Ureter (tissue), 1 donor: ENCODE measurements at regions not wholly inside any gene's neighbourhood (a gene's known extent, or its start where the extent isn't known, plus 50 kb on each side); places are given as distances from the start of the nearest gene placed in this dataset.

Experiments used
- DNase-seq: peaks from one replicate; pipeline ENCODE4 v3.0.0-alpha.2; 2020; ENCODE audit warnings: low spot score
- donor health status: DM: yes; HTN: yes; CAD: no.

DNA sequence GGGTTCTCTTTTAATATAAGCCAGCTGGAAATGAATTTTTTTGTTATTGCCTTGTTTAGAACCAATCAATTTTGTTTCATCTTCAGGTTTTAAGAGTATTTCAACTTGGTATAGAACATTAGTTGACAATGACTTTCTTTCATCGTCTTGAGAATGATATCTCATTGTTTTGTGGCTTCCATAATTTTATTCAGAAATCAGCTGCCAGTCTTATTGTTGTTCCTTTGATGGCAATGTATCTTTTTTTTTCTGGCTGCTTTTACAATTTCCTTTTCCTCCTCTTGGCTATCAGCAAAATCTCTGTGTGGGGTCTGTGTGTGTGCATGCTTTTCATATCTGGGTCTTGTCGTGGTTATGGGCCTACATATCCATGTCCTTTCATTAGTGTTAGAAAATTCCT, 1536.4 kb upstream of the TENM3 start:
- DNase-seq = no peak

DNA sequence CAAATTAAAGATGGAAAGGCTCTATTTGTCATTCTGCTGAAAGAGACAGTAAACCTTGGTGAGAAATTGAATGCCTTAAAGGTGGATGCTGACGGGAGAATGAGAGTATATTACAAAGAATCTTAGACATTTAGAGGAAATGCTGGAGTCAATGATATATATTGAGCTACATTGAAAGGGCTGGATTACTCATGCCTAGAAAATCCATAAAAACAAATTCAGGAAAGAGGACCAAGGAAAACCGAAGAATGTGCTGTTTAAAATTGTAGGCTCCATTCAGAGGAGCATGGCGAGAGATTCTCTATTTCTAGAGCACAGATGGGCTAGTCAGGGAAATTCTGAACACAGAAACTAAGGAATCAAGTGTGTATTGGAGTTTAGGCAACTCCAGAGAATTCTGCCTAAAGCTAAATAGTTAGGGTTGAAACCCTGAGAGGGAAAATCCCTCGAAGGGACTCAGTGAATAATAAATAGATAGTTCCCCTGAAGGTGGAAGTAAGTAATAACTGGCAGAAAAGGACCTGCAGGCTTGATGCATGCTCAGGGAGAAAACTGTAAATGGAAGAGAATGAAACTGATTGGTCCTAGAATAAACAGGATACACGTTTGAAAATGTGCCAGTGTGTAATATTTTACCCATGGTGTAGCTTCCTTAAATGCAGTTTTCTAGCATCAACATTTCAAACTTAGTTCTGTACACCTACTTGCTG, 1532.4 kb upstream of the TENM3 start:
- DNase-seq = no peak

DNA sequence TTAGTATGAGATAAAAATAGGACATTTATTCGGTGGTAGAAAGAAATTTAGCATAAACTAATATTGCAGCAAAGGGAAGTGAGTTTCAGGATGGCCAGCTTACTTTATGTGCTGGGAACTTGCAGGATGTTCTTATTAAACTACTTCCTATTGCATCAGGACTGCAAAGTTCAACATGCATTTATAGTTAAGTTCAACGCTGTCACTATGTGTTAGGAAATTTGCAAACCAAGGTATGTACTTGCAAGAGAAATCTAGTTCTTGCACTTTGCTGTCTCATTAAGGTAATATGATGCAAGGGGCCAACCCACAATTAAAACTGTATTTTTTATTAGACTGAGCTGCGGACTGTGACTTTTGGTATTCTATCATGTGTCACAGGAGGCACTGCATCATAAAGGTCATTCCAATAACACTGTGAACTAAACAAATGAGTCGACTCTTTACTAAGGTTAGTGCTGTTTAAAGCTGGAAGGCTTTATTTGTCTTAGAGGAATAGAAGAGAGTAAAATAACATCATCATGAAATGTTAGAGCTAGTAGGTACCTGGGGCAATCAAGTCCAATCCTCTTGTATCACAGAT, 1525.7 kb upstream of the TENM3 start:
- no peak for DNase-seq

DNA sequence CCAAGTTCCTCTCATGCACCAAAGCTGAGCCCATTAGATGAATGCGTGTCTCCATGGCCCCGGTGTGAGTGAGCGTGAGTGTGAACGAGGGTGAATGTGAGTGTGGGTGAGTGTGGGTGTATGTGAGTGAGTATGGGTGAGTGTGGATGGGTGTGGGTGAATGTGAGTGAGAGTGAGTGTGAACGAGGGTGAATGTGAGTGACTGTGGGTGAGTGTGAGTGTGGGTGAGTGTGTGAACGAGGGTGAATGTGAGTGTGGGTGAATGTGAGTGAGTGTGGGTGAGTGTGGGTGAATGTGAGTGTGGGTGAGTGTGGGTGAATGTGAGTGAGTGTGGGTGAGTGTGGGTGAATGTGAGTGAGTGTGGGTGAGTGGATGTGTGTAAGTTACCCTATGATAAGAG, 1521.8 kb upstream of the TENM3 start:
- DNase-seq = no peak

DNA sequence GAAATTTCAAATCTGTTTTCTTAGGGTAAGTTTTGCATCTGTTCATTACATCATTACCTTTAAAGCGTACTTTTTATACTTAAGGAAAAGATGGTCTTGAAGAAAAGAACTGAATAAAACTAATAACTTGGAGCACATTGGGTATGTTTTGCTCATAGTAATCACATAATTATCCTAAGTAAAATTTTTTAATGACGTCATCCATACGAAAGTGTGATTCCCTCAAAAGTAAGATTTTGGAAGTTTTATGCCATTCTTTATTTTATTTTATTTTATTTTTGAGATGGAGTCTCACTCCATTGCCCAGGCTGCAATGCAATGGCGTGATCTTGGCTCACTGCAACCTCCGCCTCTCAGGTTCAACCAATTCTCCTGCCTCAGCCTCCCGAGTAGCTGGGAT, 1516.6 kb upstream of the TENM3 start:
- no peak for DNase-seq

DNA sequence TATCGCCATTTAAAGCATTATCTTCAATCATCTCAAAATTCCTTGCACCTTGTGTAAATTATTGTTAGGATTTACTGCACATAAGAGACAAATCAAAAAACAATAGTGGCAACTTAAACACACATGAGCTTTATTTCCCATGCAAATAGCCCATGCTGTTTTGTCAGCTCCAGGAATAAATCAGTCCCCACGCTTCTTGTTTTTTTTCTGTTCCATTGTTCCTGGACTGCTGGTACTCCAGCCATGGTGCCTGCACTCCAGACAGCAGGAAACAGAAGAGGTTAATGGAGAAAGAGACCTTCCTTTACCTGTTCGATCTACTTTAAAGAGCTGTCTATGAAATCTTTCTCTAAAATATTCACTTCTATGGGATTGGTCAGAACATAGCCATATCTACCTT, 1515.7 kb upstream of the TENM3 start:
- DNase-seq = no peak

DNA sequence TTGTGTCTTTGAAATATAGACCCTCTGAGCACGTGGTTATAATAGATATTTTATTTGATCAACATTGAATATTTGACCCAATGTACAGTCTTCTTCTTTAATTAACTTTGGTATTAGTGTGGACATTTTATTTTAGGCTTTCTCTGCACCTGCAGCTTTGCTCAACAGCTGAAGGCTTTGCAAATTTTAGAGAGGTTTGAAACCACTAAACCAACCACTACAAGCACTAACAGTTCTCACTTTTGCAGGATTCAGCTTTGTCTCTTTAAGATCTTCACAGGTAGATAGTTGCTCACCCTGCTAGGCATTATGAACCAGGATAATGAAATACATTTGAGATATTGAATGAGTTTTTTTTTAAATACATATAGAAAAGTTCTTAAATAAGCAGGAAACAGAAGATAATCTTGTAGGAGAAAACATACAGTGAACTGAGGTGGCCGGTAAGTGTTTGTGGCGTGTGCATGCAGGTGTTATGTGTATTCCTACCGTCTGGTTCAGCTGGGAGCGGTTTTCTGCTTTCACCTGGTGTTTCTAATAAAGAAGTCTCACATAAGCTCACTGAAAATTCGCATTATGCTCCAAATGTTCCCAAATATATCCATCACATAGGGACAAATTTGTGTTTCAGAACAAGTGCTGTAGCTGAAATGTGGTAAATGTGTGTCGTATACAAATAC, 1508.3 kb upstream of the TENM3 start:
- DNase-seq = no peak

DNA sequence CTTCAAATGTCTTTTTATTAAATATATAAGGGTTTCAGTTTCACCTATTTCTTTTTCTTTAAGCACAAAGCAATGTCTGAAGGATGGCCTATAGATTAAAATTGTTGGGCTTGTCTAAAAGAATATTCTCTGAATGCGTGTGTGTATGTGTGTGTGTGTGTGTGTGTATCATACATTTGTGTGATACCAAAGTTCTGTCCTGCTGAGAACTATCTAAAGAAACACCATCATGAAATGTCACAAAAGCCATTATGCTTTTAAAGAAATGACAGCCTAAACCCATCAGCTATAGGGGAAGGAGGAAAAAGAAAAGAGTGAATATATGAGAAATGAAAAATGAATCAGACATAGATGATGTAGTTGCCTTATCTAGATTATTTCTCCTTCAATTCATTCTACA, 1501.5 kb upstream of the TENM3 start:
- DNase-seq = no peak

DNA sequence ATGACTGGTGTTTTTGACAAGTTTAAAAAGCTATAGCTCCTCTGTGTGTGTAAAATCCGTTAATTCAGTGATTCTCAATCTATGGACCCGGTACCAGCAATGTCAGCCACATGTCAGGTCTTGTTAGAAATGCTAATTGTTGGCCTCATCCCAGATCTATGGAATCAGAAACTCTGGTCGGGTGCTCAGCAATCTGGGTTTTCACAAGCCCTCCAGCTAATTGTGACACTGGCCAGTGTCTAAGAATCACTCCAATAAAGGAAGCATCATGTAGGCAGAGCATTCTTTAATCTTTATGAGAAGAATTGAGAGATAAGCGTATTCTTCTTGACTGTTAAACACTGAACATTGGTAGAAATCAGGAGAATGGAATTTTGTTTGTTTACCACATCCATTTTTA, 1498.2 kb upstream of the TENM3 start:
- no peak for DNase-seq

DNA sequence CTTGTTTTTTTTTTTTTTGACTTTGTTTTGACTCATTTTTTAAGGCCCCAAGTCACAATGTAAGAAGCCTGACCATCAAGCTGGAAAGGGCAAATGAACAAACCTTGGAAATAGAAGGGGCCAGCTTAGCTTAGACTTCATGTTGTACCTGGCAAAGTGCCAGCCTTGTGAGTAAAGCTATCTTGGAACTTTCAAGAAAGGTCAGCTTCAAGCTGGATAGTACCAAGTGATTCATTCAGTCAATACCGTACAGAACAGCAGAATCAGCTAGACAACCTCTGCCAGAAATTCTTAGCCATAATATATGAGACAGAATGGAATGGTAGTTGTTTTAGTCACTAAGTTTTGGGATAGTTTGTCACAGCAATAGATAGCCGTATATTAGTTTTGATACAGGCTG, 1492.2 kb upstream of the TENM3 start:
- no peak for DNase-seq

DNA sequence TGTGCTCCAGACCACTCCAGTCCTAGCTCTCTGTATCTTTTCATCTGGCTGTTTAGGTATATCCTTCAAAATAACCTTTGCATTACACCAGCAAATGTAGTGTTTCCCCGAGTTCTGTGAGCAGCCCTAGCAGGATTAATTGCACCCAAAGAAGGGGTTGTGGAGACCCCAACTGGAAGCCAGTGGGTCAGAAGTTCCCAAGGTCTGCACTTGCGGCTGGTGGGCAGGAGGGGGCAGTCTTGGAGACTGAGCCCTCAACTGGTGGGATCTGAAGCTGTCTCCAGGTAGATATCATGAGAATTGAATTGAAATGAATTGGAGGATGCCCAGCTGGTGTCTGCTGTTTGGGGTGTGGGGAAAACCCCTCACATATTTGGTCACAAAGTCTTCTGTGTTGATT, 1485.3 kb upstream of the TENM3 start:
- DNase-seq = no peak

DNA sequence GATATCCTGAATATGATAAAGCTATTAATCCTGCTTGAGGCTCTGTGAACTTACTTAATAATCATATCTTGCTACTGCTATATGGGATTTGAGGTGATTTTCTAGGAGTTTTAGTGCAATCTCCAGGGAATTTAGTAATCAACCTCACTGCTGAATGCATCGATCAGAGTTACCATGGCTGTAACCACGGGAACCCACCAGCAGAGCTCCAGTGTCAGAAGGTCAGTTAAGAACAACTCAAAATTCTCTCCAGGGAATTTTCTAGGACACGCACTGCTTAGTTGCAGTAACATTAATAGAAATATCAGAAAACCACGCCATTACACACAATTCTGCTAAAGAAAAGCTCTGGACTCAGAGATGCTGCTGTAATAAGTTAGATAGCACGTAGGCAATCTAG, 1477.2 kb upstream of the TENM3 start:
- DNase-seq = no peak

DNA sequence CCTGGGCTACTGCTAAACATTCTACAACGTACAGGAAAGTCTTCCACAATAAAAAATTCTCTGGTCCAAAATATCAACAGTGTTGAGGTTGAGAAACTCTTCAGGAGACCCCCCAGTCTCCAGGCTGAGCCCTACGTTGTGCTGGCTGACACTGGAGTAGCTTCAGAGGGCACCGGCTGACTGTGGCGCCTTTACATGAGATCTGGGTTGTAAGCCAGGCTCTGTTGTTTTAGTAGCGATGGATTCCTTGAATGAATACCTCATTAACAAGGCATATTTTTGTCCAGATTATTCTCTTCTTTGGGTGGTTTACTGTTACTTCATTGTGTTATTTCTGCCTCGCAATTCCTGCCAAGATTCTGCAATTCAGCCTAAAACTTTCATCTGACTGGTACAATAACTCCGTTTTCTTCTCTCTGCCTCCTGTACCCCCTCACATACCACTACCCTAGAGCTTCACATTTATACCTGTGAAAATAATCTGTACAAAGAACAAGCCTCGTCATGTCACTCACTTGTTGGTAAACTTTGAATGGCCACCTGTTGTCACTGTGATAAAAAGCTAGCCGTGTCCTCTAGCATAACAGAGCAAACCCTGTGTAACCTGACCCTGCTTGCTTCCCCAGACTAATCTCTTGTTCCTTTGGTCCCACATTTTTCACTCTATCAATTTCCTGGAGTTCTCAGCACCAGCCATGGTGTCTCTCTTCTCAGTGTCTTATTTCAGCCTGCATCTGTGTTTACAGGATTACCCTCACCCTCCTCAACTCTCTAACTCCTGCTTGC, 1476.1 kb upstream of the TENM3 start:
- DNase-seq = no peak

DNA sequence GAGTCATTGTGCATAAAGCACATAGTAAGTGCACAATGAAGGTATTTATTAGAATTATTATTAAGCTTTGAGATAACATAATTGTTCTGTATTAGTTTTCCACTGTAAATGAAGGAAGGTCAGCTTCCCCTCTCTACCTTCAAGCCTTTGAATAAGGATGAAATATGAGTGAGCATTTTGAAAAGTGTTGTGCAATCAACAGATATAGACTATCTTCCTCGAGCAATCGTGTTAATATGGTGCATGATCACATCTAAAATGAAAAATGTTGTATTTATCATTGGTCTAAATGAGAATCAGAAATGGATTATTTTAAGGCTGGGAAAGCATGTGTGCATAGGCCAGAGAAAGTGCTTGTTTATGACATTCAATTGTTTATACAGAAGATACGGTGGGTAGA, 1474.6 kb upstream of the TENM3 start:
- no peak for DNase-seq

DNA sequence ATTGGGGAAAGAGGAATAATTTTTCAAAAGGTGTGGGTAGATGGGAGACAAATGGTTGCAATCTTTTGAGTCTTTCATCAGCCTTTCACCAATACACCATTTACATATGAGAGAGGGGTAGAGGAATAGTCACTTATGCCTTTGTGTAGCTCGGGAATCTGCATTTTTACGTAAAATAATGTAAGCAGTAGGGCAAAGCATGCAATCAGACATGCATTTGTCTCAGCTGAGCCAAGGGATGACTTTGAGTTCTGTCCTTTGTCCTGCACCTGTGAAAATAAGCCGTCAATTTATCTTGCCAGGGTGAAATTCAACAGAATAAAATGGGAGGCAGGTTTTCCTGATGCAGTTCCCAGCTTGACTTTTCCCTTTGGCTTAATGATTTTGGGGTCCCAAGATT, 1473.4 kb upstream of the TENM3 start:
- no peak for DNase-seq

DNA sequence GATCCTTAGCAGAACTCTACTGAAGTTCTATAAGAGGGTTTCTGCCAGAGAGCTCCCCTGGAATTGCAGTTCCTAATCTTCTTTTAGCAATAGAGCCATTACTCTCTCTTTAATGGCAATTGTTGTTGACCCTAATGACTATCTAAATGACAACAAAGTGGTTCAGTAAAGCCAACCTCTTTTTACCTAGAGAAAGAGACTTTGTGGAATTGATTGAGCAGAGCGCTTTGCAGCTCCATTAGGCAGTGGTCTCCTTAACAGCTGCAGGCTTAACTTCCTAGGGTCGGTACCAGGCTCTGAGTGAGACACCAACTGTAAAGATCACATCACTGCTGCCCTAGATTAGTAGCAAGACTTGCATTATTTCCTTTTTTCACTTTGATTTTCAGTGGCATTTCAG, 1472.9 kb upstream of the TENM3 start:
- DNase-seq = no peak

DNA sequence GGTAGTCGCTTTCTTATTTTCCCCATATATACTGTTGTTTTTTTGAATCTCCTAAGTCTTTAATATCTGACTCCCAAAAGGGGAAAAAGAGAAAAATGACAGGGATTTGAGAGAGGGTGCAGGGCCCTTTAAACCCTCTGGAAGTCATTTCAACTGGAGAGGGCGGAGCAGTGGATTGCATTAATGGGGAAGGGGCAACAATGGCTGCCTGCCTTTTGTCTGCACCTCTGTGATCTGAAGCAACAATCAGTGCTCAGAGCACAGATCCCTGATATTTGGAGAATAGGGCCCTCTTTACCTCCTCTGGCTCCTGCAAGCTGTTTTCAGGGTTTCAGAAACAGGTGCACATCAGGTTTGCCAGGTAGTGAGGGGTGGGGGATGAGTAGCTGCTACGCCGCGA, 1458.3 kb upstream of the TENM3 start:
- no peak for DNase-seq

DNA sequence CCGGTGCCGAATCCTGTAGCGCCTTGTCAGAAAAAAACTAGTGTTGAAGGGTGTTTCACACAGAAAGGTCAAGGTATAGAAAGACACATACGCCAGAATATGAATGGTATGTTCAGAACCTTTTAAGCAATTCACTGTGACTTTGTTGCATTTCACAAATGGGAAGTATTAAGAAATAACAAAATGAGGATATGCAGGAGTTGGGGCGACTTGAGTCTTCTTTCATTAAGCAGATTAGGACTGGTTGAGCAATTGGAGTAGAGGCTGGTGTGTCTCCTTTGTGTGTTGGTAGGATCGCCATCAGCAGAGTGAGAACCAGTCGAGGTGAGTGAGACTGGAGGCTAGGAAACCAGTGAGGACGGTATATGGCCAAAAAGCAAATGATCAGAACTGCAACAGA, 1454.5 kb upstream of the TENM3 start:
- DNase-seq = no peak

DNA sequence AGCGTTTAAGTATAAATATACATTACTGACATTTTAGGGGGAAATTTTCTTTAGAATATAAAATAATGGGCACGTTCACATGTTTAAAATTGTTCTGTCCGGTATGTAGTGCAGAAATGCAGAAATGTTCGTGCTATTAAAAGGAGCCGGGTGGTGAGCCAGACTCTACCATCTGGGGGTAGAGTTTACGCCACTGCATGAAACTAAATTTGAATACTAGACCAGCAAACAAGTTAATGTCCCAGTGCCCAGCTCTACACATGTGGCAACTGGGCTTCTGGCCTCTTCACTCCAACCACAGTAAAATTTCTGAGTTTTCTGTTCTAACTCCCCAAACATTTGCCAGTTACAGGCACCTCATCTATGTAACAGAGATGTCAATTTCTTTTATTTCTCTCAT, 1453.3 kb upstream of the TENM3 start:
- no peak for DNase-seq

DNA sequence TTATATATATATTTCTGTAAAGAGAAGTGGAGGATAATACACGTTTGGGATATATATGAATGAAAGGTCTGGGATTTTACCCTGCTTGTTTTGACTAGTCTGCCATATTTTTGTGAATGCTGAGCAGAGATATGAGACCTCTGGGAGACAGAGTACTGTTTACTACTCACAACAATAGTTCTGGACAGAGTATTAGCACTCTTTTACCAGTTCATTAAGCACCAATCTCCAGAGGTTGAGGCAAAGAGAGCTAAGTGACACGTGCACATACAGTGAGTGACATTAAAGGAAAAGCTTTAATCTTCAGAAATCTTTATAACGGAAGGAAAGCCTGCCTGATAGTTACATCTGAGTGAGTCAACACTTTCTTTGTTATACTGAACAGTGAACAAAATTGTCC, 1452.7 kb upstream of the TENM3 start:
- DNase-seq = no peak

DNA sequence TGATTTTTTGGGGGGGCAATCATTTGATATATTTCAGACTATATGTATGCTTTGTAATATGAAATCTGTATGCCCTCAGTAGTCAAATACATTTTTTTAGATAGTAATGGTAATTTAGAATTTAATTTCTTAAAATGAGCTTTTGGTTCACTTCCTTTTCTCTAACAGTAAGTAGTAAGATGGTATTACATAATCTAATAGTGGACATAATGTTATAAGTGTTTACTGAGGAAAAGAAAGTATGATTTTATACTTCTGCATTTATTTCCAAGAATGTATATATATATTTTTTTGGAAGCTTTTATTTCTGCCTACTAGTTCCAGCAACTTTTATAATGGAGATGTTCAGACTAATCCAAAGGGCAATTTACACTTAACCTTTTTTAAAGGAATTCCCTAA, 1450.7 kb upstream of the TENM3 start:
- DNase-seq = no peak

DNA sequence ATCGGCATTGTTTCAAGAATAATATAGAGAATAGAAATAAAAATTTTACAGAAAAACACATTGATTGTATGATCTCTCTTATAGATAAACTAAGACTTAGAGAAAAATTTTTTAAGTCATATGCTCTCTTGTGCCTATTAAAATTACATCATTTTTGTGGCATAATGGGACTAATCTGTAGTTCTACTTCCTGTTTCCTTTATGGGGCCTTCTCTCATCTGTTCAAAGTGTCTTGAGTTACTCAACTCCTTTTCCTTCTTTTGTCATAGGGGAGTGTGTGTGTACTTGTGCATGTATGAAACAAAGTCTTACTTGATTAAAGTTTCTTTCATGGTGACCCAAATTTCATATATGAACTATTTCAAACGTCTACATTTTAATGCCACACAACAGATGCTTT, 1448.9 kb upstream of the TENM3 start:
- no peak for DNase-seq

DNA sequence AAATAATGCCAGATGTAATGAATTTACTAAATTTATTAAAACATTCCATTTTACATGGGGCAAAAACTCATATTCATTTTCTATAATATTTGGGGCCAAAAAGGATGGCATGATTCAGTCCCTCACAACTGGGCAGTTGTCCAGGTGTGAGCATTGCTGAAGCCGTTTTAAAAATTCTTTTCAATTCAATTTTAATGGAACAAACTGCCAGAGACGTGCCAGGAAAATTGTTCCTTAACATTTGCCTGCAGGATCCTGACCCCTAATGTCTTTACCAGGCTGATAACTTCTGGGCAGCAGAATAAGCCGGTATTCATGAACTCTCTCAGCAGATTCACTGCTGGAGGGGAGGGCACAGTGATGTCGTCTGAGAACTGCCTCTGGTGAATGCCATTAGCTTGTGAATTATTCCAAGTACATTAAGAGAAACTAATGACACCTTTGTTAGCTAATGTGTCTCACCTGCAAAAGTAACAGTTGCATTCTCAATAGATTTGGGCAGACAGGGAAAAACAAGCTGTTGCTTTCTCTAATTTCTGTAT, 1445.1 kb upstream of the TENM3 start:
- DNase-seq = no peak
